Stimulated activated CD4-positive, alpha-beta T cell treated with anti-CD3 and anti-CD28 coated beads, TNF-alpha, amount 100 ng/mL, for 24 hours (primary cell): ENCODE measurements at regions not wholly inside any gene's neighbourhood (a gene's known extent, or its start where the extent isn't known, plus 50 kb on each side); places are given as distances from the start of the nearest gene placed in this dataset.
"Not testable (repeated sequence)": the region's sequence is repeated elsewhere in the genome, so short reads cannot be mapped to it uniquely, and the experiment has no call there.

Experiments used
- DNase-seq, 3 experiments: peaks; one replicate each; pipeline ENCODE4 v3.0.0-alpha.2; 2020; ENCODE audit warnings: low read depth in 3 of 3

DNA sequence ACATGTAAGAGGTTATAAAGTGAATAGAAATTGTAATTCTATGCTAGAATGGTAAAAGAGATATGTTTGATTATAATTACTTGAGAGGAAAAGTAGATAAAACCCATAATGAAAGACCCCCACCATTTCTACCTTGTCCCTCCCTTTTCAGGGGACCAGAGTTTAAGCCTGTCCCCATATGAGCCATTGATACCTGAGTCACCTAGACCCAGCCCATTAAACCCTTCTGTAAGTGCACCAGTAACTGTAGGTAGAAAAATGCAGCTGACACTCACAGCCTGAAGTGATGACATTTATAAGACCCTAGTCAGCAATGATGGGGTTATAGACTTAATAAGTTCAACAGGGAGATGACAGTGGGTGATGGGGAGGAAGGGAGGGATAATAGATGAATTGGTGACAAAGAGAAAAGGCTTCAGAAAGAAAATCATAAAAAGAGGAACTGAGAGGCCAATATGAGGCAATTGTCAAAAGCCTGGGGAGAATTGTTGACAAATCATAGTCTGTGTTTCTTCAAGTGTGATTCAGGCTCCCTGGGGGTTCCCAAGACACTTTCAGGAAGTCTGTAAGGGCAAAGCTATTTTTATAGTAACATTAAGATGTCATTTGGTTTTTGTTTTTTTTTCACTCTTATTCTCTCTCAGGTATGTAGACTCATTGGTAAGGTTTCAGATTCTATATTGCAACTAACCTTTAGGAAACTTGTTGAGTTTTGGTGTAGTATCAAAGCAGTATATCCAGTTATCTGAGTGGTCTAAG, 544.2 kb downstream of the SATB2 start:
- no peak for DNase-seq

- no peak for DNase-seq
Measured at GRCh38 chr2:198909525-198910267, 548.0 kb downstream of the SATB2 start.

DNA sequence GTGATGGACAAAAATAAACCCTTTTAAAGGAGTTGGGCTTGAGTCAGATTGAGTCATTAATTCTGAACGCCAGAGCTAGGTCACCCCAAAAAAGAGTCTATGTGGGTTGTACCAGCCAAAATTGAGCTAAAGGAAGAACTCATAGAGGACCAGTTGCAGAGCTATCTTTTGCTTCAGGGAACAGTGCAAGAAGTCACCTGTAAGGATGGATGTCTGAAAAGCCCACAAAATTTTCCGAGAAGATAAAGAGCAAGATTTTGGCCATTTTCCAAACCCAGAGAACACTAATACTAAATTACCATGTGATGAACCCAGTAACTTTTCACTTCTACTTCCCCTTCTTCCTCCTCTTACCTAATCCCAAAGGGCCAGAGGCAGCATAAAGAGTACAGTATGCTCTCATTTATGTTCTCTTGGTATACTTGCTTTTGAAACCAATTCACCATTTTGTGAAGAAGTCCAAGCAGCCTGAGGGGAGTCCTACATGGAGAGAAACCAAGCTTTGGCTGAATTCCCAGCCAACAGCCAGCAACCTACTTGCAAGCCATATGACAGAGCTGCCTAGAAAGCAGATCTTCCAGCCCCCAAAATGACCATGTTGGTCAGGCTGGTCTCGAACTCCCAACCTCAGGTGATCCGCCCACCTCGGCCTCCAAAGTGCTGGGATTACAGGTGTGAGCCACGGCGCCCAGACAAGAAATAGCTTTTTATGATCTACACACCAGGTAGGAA, 551.7 kb downstream of the SATB2 start:
- no peak for DNase-seq

DNA sequence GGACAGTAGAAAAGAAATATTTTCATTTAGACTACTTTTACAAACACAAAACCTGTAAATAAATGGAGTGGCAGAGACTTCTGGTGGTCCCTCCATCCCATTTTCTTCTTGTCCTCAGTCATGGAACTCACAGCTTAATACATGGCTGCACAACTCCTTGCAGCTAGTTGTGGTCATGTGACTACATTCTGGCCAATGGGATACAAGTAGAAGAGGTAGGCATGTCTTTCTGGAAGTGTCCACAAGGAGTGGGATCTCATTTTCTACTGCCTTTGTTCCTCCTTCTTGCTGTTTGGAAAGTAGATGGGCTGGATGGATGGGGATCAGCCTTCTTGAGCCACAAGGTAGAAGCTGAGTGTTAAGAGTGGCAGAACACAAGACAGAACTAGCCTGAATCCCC, 555.8 kb downstream of the SATB2 start:
- no peak for DNase-seq

DNA sequence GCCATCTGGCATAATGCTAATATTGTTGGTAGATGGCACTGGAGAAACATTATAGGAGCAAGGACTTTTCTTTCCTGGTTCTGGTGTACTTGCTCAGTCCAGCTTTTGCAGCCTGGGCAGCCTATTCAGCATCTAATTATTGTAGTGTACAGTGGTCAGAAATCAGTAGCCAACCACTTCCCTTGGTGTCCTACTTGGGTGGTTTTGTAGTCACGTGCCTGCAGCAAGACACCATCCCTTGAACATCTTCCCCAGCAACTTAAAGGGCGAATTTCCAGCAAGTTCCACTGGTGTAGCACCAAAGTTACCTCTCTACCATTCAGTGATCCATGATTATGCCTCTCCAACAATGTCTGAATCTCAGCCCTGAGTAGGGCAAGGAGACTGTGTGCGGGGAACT, 557.6 kb downstream of the SATB2 start:
- DNase-seq = no peak

DNA sequence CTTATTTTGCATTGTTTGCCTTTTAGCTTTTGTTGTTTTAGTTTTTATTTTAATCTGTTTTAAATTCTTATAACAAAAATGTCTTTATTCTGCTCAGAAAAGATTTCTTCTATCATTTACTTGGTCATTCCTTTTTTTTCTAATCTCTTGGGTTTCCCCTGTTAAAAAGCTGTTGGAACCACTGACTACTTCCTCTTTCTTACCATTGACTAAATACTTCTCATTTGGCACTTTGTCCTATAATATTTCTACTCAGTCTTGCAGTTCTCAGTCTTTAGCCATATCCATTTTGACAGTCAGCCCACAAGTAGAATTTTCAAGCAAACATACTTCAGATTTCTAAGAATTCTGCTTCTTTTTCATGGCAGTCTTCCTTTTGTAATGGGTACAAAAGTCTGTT, 567.2 kb downstream of the SATB2 start:
- no peak for DNase-seq

DNA sequence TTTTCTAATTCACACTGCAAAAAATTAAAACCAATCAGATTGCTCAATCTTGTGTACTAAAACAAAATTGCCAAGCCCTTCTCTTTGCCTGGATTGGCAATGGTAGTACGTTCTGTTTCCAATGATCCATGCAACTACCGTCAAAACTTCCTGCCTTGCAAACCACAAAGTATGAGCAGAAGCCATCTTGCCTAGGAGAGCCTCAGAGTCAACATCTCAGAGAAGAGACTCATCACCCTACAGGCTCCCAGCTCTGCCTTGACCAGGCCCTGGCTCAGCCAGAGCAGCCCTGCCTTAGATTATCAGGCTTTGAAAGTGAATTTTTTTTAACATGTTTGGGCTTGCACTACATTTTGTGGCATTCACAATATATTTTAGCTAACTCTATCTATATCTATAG, 574.1 kb downstream of the SATB2 start:
- DNase-seq = no peak

GRCh38 chr2:198880986-198881385, 576.8 kb downstream of the SATB2 start:
- no peak for DNase-seq

- DNase-seq = no peak
Measured at GRCh38 chr2:198880421-198880820, 577.3 kb downstream of the SATB2 start.

DNA sequence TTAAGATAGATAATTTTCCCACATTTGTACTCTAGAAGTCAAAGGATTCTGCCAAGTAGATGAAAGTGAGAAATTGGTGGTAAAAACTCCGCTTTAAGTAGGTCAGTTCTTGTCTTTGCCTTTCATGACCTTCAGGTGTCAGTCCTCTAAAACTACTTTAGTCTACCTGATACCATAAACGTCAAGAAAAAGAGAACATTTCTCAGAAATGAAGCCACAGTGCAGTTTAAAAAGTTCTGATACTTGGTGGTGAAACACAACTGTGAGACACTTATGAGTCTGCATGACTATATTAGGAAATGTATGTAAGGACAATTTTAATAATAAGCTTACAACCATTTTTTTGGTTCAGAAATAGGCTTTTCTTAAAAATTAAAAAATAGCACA, 583.3 kb downstream of the SATB2 start:
- no peak for DNase-seq

DNA sequence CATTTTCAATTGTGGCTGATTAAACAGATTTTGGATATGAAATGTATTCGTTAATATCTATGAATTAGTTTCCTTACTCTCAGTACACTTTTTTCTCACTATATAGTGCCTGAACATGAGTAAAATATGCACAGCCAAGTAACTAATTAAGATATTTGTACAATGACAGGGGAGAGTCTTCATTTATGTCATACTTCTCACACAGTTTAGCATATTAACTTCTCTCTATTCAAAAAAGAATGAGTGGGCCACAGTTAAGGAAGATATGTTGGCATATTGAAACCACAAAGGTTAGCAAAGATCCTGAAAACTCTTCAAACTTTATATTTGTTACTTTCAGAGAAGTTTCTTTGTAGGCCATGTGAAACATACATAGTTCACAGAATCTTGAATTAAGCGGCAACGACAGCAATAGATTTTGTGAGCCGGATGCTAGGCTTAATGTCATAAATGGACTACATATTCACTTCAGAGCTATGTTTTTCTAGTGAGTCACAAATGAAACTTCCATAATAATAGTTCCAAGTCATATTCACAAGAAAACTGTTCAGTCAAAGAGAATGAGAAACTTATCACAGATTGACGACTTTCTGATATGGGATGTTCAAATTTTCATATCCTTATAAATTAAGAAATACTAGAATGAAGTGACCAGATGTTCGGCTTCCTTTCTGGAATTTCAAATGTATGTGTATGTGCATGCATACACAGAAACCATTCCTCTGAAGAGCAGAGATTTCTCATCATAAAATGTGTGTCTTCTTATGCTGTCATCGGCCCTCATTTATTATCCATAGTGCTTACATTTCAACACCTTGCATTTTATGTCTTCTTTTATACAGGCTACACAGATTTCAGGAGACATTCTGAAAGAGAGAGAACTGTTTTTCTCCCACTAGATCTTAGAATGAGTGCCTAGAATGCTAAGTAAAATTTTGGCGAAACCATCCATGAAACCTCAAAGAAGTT, 584.0 kb downstream of the SATB2 start:
- no peak for DNase-seq

DNA sequence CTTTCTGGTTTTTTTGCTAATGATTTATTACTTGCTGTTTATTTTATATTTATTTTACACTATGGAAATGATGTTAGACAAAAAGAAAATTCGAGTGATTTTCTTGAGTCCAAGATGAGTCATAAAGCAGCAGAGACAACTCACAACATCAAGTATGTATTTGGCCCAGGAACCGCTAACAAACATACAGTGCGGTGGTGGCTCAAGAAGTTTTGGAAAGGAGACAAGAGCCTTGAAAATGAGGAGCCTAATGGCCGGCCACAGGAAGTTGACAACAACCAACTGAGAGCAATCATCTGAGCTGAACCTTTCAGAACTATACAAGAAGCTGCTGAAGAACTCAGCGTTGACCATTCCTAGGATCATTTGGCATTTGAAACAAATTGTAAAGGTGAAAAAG, 594.1 kb downstream of the SATB2 start:
- no peak for DNase-seq

DNA sequence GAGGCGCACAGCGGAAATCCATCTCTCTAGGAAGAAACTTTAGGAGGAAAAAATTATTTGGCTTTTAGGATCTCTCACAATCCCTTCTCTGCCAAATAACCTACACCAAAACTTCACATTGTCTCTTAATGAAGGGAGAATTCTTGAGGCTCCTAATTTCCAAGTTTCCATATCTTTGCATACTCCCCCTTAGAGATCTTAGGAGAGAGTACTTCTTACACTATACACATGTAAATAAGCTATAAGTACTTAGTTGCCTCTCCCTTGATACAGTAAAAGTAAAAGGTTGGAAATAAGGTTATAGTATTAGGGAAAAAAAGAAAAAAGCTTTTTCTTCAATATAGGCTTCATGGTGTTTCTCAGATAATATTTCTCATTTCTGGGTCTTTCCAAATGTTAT, 596.7 kb downstream of the SATB2 start:
- no peak for DNase-seq

GRCh38 chr2:198857246-198857645, 600.5 kb downstream of the SATB2 start:
- DNase-seq = no peak

DNA sequence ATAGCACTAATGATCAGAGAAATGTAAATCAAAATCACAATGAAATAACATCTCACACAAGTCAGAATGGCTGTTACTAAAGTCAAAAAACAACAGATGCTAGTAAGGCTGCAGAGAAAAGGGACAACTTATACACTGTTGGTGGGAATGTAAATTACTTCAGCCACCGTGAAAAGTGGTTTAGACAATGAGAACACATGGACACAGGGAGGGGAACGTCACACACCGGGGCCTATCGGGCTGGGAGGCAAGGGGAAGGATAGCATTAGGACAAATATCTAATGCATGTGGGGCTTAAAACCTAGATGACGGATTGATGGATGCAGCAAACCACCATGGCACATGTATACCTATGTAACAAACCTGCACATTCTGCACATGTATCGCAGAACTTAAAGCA, 602.0 kb downstream of the SATB2 start:
- not testable (repeated sequence) for DNase-seq

GRCh38 chr2:198852248-198852647, 605.5 kb downstream of the SATB2 start:
- DNase-seq = no peak

DNA sequence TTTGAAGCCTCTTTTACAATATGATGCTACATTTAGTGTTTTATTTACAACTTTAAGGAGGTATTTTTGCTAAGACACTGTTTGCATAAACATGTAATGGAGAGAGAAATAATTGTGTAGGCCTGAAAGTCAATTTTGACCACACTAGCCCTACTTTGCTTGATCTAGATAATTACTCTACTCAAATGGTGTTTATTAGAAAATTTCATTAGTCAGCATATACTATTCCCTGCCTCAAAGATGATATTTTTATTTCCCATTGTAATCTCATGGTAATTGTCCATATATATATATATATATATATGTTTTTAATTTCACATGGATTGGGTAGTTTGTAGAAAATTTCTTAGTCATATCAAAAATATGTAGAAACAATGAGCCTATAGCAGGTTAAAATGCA, 632.2 kb downstream of the SATB2 start:
- DNase-seq = no peak

GRCh38 chr2:198817536-198817935, 640.2 kb downstream of the SATB2 start:
- no peak for DNase-seq

DNA sequence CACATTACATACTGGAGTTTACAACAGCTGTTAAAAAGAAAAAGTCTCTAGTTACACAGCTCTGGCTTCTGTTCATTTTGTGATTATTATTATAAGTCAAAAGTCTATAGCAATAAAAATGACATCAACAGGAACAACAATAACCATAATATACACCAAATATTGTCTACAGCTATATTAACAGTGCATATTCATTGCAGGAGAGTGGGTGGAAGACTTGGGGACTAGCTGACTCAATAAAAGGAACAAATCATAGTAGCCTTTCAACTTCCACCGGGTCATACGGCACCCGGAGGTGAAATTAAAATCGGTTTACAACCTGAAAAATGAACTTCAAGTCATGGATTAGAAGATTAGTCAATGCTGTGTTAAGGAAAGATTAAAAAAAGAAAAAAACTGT, 642.1 kb downstream of the SATB2 start:
- DNase-seq = no peak

DNA sequence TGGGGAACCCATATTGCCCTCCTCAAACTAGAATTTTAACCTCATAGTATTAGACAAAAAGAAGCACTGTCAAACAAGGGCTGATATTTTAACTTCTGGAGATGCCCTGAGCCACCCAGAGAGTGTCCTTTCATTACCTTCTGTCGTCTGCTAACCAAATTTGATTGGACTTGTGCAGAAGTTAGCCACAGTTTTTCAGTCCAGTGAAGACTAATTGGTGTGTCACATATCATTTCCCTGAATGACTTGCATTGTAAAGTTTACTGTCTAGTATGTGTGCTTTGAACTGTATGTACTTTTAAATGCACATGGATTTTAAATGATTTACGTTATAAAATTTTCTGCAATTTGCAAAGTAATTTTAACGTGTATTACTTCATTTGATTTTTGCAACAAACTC, 646.5 kb downstream of the SATB2 start:
- no peak for DNase-seq

DNA sequence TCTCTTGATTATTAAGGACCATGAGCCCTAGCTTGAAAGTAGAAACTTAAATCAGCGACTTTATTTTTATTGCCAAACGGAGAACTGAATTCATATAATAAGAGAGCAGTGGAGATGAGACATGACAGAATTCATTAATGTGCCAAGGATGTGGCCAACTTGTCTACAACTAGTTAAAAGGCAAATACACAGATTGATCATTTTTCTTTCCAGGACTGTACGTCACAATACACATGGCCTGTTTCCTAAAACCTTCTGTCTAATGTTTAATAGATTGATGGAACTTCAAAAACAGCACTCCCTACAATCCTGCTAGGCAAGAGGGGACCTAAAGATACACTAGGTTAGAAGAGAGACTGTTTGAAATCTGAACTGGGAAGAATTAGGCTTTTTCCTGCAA, 647.8 kb downstream of the SATB2 start:
- DNase-seq = no peak

DNA sequence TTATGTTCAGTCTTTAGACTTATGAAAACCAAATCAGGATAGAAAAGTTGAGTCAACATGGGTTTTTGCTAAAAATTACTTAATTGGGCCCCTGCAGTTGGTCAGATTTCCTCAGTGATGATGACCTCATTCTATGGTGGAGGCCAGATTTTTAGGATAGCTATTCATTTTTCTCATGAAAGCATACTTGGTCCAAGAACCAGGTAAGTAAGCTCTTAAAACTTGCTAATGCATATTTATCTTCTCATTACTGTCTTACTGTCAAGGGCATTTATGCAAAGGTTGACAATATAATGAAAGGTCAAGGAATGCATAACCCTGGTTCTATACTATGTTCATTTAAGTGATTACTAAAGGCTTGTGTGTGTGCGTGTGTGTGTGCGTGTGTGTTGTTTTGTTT, 650.6 kb downstream of the SATB2 start:
- no peak for DNase-seq
